Ectodermal cell (in vitro differentiated cells): ENCODE measurements at regions not wholly inside any gene's neighbourhood (a gene's known extent, or its start where the extent isn't known, plus 50 kb on each side); places are given as distances from the start of the nearest gene placed in this dataset.

Experiments
- H3K27ac ChIP-seq: 2 replicates; pipeline ENCODE4 v1.7.0; 2013; ENCODE audit warnings: mild to moderate bottlenecking, low read depth, low read length; ENCODE audit not compliant: insufficient read depth, poor library complexity, severe bottlenecking
- H3K27me3 ChIP-seq: 2 replicates; pipeline ENCODE4 v1.7.0; 2013; ENCODE audit warnings: mild to moderate bottlenecking, low read length; ENCODE audit not compliant: insufficient read depth, control insufficient read depth, poor library complexity, severe bottlenecking
- H3K36me3 ChIP-seq: one replicate; pipeline ENCODE4 v1.7.0; 2013; ENCODE audit warnings: low read length; ENCODE audit not compliant: control insufficient read depth, insufficient read depth
- H3K4me1 ChIP-seq: one replicate; pipeline ENCODE4 v1.7.0; 2013; ENCODE audit warnings: low read length; ENCODE audit not compliant: control insufficient read depth, insufficient read depth
- H3K4me3 ChIP-seq: 2 replicates; pipeline ENCODE4 v1.7.0; 2013; ENCODE audit warnings: low read depth, low read length, control low read depth; ENCODE audit not compliant: insufficient read depth
- H3K9me3 ChIP-seq: 2 replicates; pipeline ENCODE4 v1.7.0; 2013; ENCODE audit warnings: mild to moderate bottlenecking, low read length, moderate library complexity; ENCODE audit not compliant: control insufficient read depth
- WGBS, 2 experiments: methylation state at CpG; one replicate each; pipeline ENCODE4 v1.1.7; 2013; ENCODE audit warnings: missing lambda C conversion rate in 2 of 2; 5-methylcytosine and 5-hydroxymethylcytosine counted together

DNA sequence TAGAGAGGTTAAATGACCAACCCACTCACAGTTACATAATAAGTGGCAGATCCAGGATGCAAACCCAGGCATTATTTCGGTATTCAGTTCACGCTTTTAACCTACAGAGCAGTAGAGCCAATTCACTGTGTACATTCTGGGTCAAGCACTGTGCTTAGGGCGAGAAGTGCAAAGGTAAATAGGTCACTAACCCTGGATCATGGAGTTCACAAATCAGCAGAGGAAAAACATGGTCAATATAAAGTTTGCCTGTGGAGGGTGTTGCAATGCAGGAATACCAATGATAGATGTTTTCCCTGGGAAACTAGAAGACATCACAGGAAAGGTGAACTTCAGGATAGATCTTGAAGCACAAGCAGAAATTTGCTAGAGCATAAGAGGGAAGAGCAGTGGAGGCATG lies 253.4 kb upstream of the NFIA start:
- H3K4me3 ChIP-seq = no peak overlapping the region
- 94 to 97% methylated on average over 3 of the region's 3 CpGs for WGBS, 2 experiments
- no peaks in the 10 kb centered on the region for H3K4me1 ChIP-seq
- no peaks in the 10 kb centered on the region for H3K9me3 ChIP-seq
- no peak overlapping the region for H3K27ac ChIP-seq
- no peaks in the 10 kb centered on the region for H3K27me3 ChIP-seq
- no peaks in the 10 kb centered on the region for H3K36me3 ChIP-seq

DNA sequence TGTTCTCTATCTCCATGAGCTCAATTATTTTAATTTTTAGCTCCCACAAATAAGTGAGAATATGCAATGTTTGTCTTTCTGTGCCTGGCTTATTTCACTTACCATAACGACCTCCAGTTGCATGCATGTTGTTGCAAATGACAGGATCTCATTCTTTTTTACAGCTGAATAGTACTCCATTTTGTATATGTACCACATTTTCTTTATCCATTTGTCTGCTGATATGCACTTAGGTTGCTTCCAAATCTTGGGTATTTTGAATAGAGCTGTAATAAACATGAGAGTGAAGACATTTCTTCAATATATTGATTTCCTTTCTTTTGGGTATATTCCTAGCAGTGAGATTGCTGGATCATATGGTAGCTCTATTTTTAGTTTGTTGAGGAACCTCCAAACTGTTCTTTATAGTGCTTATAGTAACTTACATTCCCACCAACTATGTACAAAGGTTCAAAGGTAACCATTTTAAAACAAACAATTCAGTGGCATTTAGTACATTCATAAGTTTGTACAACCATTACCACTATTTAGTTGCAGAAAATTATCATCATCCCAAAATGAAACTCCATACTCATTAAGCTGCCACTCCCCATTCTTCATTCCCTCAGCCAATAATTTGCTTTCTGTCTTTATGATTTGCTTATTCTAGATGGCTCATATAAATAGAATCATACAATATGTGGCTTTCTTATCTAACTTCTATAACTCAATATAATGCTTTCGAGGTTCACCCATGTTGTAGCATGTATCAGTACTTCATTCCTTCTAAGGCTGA lies 255.9 kb upstream of the NFIA start:
- no peak overlapping the region for H3K27ac ChIP-seq
- no peaks in the 10 kb centered on the region for H3K9me3 ChIP-seq
- 83 to 86% methylated on average over 1 to 2 of the region's 2 CpGs for WGBS, 2 experiments
- H3K27me3 ChIP-seq = no peaks in the 10 kb centered on the region
- H3K36me3 ChIP-seq = no peaks in the 10 kb centered on the region
- H3K4me1 ChIP-seq = no peaks in the 10 kb centered on the region
- no peak overlapping the region for H3K4me3 ChIP-seq

DNA sequence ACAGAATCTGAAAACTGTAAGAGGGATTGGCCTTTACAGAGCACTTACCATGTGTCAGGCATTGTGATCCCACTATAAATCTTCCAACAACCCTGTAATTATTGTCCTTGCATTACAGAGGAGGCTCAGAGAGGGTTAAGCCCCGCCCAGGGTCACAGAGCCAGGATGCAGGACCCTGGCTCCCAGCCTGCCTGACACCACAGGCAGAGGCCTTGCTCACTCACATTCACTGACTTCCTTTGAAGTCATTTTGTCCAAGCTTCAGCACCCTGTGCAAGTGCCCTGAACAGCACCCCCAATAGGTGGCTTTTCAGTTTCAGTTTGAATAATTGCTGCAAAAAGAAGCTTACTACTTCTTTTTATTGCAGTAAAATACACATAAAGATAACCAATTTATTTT lies 256.8 kb upstream of the NFIA start:
- Histone ChIP-seq H3K9me3 (no peaks in the 10 kb centered on the region), H3K27me3 (no peaks in the 10 kb centered on the region), H3K36me3 (no peaks in the 10 kb centered on the region), H3K27ac (no peak overlapping the region), H3K4me1 (no peaks in the 10 kb centered on the region), H3K4me3 (no peak overlapping the region)
- 94 to 96% methylated on average over 1 of the region's 1 CpG for whole genome bisulfite sequencing, 2 experiments

GRCh38 chr1:60823151-60823550 lies 259.2 kb upstream of the NFIA start:
- 100% methylated on average over 1 of the region's 1 CpG for WGBS, 2 experiments
- H3K4me1 ChIP-seq = no peaks in the 10 kb centered on the region

DNA sequence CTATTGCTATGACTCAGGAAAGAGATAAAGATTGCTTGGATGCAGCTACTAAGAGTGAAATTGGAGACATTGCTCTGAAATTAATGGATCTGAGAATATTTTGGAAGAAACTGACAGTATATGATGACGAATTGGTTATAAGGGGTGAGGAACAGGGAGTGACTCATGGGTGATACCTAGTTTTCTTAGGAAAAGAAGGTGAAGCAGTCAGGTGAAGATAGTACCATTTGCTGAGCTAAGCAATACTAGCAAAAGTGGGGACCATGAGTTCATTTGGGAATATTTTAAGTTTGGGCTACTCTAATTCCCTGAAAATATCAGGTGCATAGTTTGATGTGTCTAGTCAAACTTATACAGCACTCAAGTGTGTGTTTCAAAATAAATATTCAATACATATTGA lies 260.1 kb upstream of the NFIA start:
- no peaks in the 10 kb centered on the region for H3K36me3 ChIP-seq
- 95 to 96% methylated on average over 1 of the region's 1 CpG for WGBS, 2 experiments
- no peak overlapping the region for H3K27ac ChIP-seq
- H3K27me3 ChIP-seq = no peaks in the 10 kb centered on the region
- H3K9me3 ChIP-seq = no peaks in the 10 kb centered on the region
- no peak overlapping the region for H3K4me3 ChIP-seq
- no peaks in the 10 kb centered on the region for H3K4me1 ChIP-seq

More at GRCh38 chr1:60823151-60823550, 259.2 kb upstream of the NFIA start:
- no peaks in the 10 kb centered on the region for H3K36me3 ChIP-seq
- no peaks in the 10 kb centered on the region for H3K9me3 ChIP-seq
- H3K4me3 ChIP-seq = no peak overlapping the region
- no peaks in the 10 kb centered on the region for H3K27me3 ChIP-seq
- H3K27ac ChIP-seq = no peak overlapping the region

DNA sequence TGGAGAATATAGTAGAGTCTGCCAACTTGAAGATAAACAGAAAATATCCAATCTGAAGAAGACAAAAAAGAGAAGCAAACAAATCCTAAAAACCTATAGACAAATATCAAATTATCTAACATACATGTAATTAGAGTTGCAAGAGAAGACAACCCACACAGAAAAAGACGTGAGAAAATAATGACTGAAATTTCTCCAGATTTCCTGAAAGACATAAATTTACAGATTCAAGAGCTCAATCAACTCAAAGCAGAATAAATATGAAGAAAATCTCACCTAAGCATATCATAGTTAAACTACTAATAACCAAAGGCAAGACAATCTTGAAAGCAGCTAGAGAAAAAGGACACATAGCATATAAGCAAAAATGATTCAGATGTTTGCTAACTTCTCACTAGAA lies 261.2 kb upstream of the NFIA start:
- no peak overlapping the region for H3K4me3 ChIP-seq
- H3K9me3 ChIP-seq = no peaks in the 10 kb centered on the region
- no peaks in the 10 kb centered on the region for H3K36me3 ChIP-seq
- no peaks in the 10 kb centered on the region for H3K27me3 ChIP-seq
- 85 to 90% methylated on average over 1 of the region's 1 CpG for WGBS, 2 experiments
- H3K4me1 ChIP-seq = no peaks in the 10 kb centered on the region
- H3K27ac ChIP-seq = no peak overlapping the region

GRCh38 chr1:60818969-60819701 lies 263.2 kb upstream of the NFIA start:
- no peaks in the 10 kb centered on the region for H3K36me3 ChIP-seq
- 89 to 98% methylated on average over 3 to 4 of the region's 4 CpGs for WGBS, 2 experiments
- H3K4me3 ChIP-seq = no peak overlapping the region
- no peaks in the 10 kb centered on the region for H3K4me1 ChIP-seq
- H3K27ac ChIP-seq = no peak overlapping the region
- H3K9me3 ChIP-seq = no peaks in the 10 kb centered on the region
- H3K27me3 ChIP-seq = no peaks in the 10 kb centered on the region

DNA sequence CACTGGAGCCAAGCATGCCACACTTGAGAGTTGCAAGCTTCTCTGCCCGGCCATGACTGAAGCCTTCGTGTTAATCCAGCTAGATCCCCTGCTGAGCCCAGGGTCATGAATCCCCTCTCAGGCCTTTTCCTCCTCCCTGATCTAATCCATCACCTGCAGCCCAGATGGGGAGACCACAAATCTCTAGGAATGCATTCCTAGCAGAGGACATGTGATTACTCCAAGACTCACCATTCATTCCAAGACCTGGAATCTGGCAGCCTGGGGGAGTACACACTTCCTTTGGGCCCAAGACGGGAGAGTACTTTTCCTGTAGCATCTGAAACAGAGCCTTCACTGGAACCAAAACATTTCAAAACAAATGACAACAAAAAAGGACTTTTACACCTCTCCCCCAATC lies 269.3 kb upstream of the NFIA start:
- no peaks in the 10 kb centered on the region for H3K4me1 ChIP-seq
- 83 to 84% methylated on average over 3 of the region's 3 CpGs for WGBS, 2 experiments
- H3K27me3 ChIP-seq = no peaks in the 10 kb centered on the region
- H3K9me3 ChIP-seq = no peaks in the 10 kb centered on the region
- H3K36me3 ChIP-seq = no peaks in the 10 kb centered on the region
- H3K4me3 ChIP-seq = no peak overlapping the region
- no peak overlapping the region for H3K27ac ChIP-seq

- no peak overlapping the region for H3K27ac ChIP-seq
- H3K9me3 ChIP-seq = no peaks in the 10 kb centered on the region
- no peaks in the 10 kb centered on the region for H3K36me3 ChIP-seq
- H3K27me3 ChIP-seq = no peaks in the 10 kb centered on the region
- no peaks in the 10 kb centered on the region for H3K4me1 ChIP-seq
- no peak overlapping the region for H3K4me3 ChIP-seq
- 84 to 87% methylated on average over 7 to 8 of the region's 8 CpGs for WGBS, 2 experiments
These were observed 273.0 kb upstream of the NFIA start for GRCh38 chr1:60809204-60809980.

DNA sequence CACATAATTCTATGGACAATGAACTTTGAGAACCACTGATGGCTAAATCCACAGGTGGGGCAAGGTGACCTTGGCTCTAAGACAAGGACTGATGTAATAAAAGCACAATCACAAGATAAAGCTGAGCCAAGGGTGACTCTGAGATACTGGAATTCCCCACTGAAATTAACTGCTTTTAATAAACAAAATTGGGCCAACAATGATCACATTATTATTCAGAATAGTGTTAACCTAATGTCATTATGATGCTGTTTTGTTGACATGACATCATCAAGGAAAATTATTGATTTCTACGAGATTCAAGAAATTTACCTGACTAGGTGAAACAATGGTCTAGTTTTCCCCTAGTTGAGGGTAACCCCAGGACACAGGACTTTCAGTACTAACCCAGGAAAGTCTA lies 273.7 kb upstream of the NFIA start:
- Histone ChIP-seq H3K9me3 (no peaks in the 10 kb centered on the region), H3K4me1 (no peaks in the 10 kb centered on the region), H3K4me3 (no peak overlapping the region), H3K36me3 (no peaks in the 10 kb centered on the region), H3K27me3 (no peaks in the 10 kb centered on the region), H3K27ac (no peak overlapping the region)
- 89 to 92% methylated on average over 1 of the region's 1 CpG for WGBS, 2 experiments
